AG04449 (cell line): ENCODE measurements at regions not wholly inside any gene's neighbourhood (a gene's known extent, or its start where the extent isn't known, plus 50 kb on each side); places are given as distances from the start of the nearest gene placed in this dataset.

Source experiments
- CTCF ChIA-PET: fragments of 350-600 bp; formaldehyde crosslinking; extraction: SDS; loops from one replicate; lab custom pipeline; 2021; ENCODE audit warnings: antibody characterized with exemption; lab: Yijun Ruan, JAX
- POLR2A ChIA-PET: fragments of 400-600, 350-600 bp; formaldehyde crosslinking; extraction: SDS; loops from one replicate; lab custom pipeline; 2020; ENCODE audit warnings: antibody characterized with exemption, inconsistent platforms; lab: Yijun Ruan, JAX
- DNase-seq: peaks from one replicate; pipeline ENCODE4 v3.0.0-alpha.2; 2010; ENCODE audit warnings: low read depth, low spot score
- H3K4me3 ChIP-seq: 2 replicates; pipeline ENCODE4 v1.5.1; 2011; ENCODE audit warnings: low read depth, mild to moderate bottlenecking, control low read depth, low read length
- TF ChIP-seq, protein P1 (sequence below): IDR thresholded peaks from one replicate; pipeline ENCODE4 v1.5.1; 2011; ENCODE audit warnings: mild to moderate bottlenecking, moderate library complexity, low read length, control low read depth, inconsistent platforms; ENCODE audit not compliant: insufficient read depth; ENCODE audit errors: missing control alignments

DNA sequence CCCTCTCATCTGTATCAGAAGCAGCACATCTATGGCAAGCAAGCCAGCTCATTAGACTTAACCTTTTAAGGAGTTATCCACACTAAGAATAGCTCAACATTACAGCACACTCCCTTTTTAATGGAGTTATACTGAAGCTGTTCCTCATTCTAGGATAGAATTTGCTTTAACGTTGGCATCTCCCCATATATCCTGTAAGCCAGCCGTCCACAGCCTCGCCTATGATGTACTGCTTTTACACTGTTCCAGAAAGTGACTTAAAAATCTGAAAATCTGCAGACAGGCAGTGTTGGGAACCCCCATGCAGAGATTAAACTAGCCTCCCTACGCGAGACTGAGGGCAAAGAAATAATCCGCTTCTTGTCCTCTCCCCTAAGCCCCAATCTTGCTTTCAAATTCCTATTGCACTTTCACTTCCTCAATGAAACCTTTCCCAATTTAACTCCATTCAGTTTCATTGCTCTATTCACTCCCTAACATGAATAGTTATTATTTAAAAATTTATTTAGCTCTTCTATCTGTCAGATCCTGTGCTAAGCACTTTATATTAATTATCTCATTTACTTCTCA is 225.0 kb downstream of the BLID start:
- TF ChIP-seq, protein P1, sequence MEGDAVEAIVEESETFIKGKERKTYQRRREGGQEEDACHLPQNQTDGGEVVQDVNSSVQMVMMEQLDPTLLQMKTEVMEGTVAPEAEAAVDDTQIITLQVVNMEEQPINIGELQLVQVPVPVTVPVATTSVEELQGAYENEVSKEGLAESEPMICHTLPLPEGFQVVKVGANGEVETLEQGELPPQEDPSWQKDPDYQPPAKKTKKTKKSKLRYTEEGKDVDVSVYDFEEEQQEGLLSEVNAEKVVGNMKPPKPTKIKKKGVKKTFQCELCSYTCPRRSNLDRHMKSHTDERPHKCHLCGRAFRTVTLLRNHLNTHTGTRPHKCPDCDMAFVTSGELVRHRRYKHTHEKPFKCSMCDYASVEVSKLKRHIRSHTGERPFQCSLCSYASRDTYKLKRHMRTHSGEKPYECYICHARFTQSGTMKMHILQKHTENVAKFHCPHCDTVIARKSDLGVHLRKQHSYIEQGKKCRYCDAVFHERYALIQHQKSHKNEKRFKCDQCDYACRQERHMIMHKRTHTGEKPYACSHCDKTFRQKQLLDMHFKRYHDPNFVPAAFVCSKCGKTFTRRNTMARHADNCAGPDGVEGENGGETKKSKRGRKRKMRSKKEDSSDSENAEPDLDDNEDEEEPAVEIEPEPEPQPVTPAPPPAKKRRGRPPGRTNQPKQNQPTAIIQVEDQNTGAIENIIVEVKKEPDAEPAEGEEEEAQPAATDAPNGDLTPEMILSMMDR: no peak
- DNase-seq: no peak
- H3K4me3 ChIP-seq: no peak overlapping the region
- ChIA-PET POLR2A (no interaction called here), CTCF (interaction anchor here (0.6 to 0.7 kb wide), 2 partner anchors 236 to 247 kb away, joined by 3 read pairs; no protein-coding TSS in a partner anchor)

DNA sequence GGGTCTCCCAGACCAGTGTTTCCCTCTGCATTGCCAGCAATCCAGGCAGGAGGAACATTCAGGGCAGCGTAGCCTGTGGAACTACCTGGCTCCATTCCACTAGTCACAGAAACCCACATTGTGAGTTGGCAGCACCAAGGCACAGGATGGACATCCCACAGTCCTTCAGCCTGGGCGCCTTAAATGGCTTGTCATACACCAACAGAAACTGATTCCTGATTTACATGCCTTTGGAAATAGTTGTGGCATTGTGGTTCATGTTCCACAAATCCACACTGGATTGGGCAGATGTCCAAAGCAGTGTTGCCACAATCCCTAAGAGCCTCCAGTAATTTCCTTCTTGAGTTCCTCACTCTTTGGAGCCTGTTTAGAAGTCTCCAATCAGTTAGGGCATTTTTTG is 225.6 kb downstream of the BLID start:
- POLR2A ChIA-PET: no interaction called here
- peak; percentile 91 for DNase-seq

DNA sequence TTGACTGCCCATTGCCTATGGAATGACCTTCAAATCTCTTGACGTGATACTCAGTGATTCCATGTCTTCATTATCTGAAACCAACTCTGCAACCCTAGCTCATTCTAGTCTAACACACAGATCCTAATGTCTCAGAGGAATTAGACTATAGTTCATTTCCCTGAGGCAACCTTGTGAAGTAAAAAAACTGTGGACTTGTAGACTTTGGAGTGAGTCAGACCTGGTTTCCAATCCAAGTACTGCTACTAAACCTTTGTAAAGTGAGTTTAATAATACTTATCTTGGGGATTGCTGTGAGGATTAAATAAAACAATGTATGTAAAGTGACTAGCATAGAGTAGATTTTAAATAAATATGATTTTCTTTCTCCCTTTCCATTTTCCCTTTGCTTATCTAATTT is 226.1 kb downstream of the BLID start:
- H3K4me3 ChIP-seq: no peak overlapping the region
- ChIA-PET CTCF (interaction anchor here (1.2 kb wide), 1 partner anchor 313 kb away, joined by 3 read pairs; no protein-coding TSS in a partner anchor), POLR2A (no interaction called here)
- DNase-seq: no peak
- TF ChIP-seq, protein P1: no peak

More for the DNA sequence above, 225.6 kb downstream of the BLID start:
- TF ChIP-seq, protein P1: no peak
- CTCF ChIA-PET: no interaction called here
- H3K4me3 ChIP-seq: no peak overlapping the region

DNA sequence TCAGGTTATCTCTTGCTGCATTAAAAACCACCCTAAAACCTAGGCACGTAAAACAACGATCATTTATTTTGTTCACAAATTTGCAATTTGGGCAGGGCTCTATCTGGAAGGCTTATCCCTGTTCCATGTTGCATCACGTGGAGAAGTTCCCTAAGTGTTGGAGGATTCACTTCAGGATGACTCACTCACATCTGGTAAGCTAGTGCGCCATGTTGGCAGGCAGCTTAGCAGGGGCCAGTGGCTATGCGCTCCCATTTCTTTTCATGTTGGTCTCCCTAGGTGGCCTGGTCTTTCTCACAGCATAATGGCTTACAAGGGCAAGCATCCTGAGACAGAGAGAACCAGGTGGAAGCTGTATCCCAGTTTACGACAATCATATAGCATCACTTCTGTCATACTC is 226.8 kb downstream of the BLID start:
- ChIA-PET CTCF (interaction anchor here (1.2 kb wide), 1 partner anchor 313 kb away, joined by 3 read pairs; no protein-coding TSS in a partner anchor), POLR2A (no interaction called here)
- TF ChIP-seq, protein P1: no peak
- no peak for DNase-seq
- H3K4me3 ChIP-seq: no peak overlapping the region

GRCh38 chr11:121887976-121888557 is 227.9 kb downstream of the BLID start:
- TF ChIP-seq, protein P1: no peak
- ChIA-PET POLR2A (no interaction called here), CTCF (no interaction called here)
- H3K4me3 ChIP-seq: no peak overlapping the region
- DNase-seq: no peak

- DNase-seq: no peak
- ChIA-PET POLR2A (no interaction called here), CTCF (no interaction called here)
- TF ChIP-seq, protein P1: no peak
- no peak overlapping the region for H3K4me3 ChIP-seq
Observed at GRCh38 chr11:121887569-121887968, 228.4 kb downstream of the BLID start.
